DMS114 treated with DMSO at 0.1 percent for 48 hours (cell line): ENCODE measurements at regions not wholly inside any gene's neighbourhood (a gene's known extent, or its start where the extent isn't known, plus 50 kb on each side); places are given as distances from the start of the nearest gene placed in this dataset.

ENCODE experiments used
- DNase-seq: peaks from one replicate; lab custom pipeline; 2025; ENCODE audit not compliant: unreplicated experiment; lab: John Stamatoyannopoulos, UW

DNA sequence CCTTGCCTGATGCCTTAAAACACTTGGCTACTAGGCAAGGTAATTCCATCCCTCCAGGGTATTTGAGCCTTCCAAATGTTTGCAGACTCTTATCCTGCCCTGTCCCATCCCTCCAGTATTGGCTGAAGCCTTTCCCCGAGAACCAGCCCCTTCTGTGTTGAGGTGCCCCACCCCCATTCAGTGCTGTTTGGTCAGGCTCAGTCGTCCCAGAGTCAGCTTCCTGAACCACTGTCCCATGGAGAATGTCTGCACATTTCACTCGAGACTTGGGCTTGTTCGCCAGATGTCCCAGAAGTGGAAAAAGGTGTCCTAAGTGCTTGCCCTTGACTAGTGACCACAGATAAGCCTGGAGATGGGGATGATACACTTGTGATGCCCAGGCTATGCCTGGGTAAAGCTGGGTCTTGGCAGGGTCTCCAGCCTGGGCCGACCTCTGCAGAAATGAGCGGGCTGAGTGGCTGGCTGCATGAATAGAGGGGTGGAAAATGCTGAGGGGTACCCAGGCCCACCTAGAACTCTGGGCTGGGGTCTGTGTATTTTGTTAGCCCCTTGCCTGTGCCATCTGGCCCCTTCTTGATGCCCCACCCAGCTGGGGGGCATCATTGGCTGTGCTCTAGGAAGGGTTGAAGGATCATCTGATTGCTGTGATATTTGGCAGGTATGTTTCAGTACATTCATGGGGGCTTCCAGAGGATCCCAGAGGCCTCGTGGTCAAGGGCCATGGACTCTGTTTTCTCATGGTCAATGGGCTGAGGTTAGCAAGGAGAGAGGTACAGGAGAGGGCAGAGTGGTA, 178.4 kb downstream of the MACROH2A1 start:
- no peak for DNase-seq

DNA sequence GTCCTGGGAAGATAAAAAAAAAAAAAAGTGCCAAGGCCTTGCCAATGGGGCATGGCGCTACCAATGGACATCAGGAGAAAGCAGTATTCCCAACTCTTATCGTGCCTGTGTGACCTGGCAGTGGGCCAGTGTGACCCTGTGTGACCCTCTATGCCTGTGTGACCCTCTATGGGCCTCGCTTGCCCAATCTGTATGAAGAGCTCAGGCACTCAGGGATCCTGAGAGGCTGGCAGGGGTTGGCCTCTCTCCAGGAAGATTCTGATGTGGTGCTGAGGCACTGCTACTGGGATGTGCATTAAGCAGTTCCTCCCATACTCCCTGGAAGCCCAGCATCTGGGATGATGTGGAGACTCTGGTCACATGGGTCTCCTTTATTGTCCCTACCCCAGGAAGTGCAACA, 179.2 kb downstream of the MACROH2A1 start:
- DNase-seq = no peak

DNA sequence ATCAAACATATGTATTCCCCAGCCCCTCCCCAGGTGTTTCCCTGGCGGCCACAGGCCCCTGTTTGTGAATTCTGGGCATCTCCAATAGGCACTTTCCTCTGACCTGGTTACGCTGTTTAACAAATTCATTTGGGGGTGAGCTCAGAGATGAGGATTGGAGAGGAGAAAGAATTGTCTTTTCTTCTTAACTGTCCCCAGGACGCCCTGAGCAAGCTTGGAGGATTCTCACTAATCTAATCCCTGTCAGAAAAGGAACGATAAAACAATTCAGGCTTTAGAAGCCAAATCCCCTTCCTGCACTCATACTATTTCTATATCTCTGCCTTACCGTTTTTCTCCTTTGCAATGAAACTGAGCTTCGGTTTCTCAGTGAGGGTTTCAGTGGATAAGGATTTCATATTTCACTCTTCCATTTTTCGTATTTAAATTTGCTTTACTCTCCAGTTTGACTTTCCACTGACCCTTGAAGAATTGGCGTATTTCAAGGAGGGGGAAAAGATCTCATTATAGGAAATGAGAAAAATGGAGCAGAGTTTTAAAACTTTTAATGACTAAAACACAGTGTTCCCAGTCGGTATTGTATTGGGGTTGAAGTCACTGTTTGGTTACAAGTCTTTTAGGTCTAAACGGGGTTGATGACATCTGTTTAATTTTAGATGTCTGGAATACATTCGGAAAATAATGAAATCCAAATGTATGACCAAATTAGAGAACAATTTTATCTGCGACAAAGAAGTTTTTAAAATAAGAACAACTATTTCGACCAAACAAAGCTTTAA, 180.1 kb downstream of the MACROH2A1 start:
- no peak for DNase-seq

DNA sequence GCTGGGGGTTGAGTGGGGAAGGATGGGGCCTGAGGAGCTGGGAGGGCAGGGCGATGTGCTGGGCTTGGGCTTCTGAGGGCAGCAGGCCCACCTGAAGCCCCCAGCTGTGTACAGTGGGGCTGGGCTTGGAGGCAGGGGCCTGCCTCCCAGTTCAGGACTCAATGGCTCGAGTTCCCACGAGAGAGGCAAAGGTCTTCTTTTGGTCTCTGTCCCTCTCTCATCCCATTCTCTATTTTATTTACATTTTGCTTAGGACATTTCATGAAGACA, 180.6 kb downstream of the MACROH2A1 start:
- DNase-seq = no peak

DNA sequence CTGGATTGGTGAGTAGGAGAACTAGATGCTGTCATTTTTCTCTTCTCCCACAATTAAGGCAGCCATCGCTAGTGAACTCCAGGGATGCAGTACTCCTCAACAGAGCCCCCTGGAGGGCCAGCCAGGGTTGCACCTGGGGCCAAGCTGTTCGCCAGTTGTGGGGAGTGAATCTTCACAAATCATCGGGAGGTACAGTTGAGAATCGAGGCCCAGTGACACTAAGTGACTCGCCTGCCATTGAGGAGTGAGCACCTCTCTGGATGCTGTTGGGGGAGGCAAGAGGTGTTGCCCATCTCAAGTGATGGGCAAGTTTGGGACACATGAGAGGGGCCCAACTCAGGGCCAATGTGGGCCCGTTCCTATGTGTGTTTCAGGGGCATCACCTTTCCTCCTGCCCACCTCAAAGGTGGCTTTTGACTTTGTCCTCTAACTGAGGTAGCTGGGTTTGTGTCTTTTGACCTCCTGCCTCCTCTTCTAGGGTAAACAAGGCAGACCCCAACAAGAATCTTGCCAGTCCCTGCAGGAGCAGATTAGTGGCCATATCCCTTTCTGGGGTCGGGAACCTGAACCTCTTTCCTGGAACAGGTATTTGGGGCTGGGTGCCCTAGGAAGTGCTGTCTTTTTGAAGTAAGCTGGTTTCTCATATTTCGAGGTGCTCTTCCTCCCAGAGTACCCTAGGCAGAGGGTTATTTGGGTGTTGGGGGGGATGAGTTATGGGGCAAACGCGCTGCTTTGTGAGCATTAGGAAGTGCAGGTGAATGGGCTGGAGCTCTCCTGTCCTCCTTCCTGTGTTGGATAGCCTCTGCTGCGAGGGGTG, 181.2 kb downstream of the MACROH2A1 start:
- DNase-seq = no peak

DNA sequence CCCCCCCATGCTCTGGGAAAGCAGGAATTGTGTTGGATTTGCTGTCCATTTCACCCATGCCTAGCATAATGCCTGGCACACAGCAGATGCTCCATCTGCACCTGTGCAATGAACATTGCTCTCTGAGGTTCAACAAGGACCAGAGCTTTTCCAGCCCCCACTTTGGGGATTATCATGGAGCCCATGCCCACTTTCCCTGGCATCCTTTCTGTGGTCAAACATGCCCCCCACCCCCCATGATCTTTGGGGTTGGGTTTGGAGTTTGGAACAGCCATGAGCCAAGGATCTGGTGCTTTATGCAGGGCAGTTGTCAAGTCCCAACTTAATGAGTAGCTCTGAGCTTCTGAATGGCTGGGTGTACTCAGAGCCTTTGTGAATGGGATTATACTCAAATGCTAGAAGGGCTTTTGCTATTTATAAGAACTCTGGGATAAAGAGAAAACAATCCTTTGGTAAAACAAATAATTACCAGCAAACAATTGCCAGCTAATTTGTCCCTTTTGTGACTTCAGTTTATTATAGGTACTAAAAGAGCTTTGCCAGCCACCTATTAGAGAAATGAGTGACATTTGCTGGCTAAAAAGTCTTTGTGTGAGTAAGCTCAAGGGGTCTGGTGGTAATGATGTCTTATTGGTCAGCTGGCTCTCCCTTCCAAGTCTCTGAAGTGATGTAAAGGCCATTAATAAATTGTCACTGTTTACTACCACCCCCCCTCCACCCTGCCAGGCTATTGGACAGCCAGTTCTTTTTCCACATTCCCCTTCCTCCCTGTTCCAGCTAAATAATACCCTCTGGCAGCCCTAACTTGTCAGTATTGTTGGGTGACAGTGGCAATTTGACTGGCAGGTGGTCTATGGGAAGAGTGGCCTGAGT, 182.3 kb downstream of the MACROH2A1 start:
- DNase-seq = no peak

DNA sequence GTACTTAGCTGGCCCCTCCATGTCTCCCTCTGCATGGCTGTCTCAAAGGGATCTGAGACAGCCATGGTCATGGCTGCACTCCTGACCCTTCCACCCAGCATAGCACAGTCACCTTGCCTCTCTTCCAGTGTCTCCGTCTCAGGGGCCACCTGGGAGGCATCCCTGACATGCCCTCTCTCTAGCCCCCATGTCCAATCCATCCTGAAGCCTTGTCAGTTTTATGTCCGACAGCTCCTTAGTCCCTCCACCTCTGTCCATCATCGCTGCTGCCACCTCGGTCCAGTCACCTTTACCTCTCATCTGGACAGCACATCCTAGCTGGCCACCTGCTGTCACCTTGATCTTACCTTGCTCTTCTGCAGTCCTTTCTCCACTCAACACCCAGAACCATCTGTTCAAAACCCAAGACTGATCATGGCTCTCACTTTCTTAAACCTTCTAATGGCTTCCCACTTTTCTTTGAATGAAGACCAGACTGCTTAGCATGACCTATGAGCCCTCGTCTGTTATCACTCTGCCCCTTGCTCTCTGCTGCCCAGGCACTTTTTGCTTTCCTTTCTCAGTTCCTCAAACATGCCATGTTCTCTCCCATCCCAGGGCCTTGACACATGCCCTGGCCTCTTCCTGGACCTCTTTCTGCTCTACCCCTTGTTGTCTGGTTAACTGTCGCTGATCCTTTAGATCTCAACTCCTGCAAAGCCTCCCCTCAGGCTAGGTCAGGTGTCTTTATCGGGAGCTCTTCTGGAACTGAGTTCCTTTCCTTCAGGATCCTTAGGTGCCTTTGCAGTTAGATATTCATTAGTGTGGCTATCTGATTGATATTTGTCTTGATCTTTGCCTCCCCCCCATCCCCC, 181.8 kb upstream of the PITX1 start:
- DNase-seq = no peak

DNA sequence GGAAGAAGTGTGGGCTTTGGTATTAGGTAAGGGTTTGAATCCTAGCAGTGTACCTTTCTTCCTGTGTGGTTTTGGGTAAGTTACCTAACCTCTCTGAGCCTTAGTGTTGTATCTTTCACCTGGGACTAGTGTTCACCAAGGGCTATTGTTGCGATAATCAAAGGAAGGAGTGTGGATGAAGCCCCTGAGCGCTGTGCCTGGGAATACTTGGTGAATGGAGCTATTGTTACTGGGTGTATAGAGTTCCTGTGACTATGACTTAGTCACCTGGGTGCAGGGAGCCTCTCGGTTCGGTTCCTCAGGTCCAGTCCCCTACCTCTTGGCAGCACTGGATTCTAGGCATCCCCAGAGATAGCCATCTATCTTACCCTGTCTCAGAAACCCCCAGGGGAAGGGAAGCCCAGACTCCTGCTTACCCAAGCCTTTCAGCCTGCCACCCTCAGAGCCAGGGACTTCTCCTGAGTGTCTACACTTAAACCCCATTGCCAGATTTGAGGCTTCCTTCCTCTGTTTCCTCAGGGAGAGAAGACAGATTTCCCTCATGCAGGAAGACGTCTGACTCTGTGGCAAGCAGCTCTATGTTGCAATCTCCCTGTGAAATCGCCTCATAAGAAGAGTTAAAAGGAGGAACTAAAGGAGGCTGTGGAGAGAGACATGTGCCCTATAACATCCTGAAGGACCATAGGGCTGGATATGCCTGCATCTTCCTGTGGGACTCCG, 181.0 kb upstream of the PITX1 start:
- DNase-seq = no peak

DNA sequence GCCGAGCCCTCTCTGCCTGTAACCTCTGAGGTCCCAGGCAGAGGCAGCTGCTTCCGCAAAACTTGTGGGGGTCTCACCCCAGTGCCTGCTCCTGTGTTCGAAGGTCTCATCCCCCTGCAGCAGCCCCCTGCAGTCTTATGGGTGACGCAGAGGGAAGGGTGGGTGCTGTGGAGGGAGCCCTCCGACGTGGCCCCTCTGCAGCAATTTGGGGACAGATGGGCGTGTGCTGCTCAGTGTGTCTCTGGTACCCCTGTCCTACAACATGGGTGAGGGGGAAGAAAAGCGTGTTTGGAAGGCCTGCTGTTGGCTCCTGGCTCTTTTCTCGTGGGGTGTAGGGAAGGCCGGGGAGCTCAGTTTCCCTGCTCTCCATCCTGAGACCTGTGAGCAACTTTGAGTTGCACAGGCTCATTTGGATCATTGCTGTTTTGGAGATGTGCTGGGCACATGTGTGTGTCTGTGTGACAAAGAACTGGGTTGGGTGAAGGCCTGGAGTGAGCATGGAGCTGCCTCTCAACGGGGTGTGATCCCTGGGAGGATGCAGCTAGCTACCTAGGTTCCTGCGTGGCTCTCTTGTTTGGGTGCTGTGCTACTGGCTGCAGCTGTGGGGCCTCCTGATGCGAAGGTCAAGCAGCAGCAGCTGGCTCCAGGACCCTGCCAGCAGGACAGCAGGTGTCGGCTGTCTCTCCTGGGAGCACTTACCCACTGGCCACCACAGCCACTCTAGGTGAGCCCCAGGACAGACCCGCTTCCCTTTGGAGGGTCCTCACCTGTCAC, 179.6 kb upstream of the PITX1 start:
- no peak for DNase-seq

DNA sequence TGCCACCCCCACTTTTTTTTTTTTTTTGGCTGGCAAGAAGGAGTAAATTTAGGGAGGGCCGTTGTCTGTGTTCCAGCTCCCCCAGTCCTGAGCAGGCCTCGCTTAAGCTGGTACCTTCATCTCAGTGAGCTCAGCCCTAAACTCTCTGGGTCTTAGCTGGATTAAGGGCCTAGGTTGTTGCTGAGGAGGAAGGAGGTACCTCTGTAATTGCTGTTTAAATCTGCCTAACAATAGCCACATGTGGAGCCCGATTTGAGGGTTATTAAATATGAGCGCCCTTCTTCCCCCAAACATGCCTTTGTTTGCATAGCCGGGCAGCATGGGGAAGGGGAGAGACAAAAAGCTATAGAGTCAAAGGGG, 179.0 kb upstream of the PITX1 start:
- DNase-seq = no peak

DNA sequence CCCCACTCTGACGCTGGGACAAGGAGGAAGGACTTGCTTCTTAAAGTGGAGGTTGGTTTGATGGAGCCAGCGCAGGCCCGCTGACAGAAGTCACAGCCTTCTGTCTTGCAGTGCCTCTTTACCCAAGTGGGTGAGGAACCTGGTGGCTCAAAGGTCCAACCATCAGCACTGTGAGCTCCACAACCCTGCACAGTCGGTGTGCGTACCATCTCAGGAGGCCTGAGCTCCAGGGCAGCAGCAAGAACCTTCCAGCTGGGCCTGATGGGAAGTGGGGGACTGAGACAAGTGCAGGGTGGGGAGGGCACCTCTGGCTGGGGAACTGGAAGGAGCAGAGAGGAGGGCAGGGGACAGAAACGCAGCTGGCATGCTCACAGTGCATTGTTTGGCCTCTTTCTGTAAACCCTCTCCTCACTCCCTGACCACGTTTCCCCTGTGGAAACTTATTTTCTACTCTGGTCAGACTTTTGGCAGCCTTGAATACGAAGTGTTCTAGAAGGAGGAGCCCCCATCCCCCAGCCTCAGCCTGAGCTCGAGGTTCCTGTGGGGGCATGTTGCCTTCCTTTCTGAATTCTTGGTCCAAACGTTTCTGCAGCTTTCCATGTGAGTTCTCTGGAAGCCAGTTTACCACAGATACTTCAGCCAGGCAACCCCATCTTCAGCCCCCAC, 178.5 kb upstream of the PITX1 start:
- no peak for DNase-seq

DNA sequence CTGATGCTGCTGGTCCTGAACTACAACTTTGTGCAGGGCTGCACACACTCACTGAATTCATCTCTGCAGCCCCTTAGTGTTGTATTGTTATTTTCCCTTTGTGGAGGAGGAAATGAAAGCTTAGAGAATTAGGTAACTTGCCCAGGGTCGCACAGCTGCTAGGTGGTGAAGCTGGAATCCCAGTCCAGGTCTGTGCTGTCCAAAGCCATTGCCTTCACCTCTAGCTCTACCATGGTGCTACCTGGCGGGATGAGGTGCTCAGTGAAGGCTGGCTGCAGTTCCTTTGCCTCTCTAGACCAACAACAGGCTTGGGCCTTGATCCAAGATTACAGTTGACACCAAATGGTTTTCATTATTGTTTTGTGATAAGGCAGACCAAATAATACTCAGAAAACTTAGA, 177.8 kb upstream of the PITX1 start:
- DNase-seq = no peak

DNA sequence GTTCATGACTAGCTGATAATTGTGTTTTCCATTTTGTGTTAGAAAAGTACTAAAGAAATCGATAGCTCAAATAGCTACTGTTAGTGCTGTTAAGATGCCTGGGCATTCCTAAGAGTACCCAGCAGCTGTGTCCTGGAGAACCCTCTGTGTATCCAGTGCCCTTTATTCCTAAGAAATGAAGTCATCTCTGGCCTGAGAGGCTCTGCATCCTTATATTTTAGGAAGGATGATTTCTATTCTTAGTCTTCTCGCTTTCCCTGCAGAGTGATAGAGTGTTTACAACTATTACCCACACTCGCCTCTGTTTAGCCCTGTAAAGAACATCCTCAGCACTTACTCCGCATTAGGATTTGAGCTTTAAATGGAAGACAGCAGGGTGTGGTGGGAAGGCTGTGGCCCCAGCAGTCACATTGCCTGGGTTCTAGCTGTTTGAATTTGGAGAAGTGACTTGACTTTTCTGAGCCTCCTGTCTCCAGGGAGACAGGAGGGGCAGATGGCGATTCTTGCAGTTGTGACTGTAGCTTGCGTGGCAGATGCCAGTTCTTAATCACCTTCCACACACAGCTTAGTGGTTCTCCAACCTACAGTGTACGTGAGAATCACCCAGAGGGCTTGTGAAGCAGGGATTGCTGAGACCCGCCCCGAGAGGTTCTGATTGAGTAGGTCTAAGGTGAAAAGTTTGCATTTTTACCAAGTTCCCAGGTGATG, 177.2 kb upstream of the PITX1 start:
- DNase-seq = no peak

DNA sequence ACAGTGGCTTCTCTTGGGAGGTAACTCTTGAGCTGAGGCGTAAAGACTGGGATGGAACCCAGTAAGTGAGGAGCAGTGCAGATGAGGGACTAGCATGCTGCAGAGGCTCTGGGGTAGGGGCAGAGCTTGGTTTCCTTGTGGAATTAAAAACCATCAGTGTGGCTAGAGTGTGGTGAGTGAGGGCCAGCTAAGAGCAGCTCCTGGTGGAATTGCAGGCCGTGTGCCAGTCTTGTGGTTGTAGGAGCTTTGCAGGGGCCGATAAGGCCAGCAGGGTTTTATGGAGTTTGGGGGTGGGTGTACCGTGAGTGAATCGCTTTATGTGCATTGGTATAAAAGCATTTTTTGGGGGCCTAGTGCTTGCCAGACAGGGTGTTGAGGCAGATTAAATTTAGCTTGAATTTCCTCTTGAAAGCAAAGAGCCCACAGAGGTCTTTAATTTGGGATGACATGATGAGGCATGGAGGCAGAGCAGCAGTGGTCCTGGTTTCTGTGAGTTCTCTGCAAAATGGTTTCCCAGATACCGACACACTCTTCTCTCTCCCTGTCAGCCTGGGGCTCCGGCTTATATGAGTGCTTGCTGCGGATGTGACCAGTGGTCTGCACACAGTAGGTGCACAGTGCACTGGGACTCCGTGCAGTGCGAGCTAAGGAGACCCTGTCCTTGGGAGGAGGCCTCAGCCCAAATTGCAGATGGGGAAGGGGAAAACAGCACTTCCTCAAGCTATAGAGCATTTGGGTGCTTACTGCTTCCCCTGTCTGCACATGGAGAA, 176.4 kb upstream of the PITX1 start:
- no peak for DNase-seq

DNA sequence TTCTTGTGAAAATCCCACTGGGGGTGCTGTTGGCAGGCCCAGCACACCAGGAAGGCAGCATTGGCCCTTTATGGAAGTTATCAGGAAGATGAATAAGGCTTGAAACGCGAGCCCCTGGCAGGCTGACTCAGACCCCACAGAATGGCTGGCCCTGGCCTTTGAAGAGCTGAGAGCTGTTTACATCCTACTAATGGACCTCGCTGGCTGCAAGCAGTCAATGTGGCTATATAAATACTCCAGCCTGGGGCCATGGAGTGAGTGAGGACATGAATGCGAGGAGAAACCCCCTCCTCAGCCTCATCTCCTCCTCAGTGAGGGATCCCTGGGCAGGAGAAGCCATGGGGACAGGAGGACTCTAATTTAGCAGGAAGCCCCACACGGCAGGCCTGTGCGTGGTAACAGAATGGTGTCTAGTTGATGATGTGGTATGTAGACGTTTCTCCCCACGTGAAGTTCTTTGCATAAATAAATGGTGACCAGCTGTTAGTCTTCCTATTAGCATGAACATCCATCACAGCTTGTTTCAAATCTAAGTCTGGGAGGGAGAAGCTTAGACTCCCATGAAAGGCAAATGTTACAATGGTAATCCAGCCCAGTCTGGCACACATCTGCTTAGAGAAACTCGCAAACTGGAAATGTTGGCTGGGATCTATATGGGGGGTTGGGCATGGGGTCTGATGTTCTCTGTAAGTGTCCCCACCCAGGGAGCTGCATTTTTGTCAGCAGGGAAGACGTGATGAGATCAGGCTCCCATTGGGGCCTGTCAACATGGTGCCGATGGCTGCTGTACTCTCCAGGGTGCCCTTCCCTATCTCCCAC, 175.1 kb upstream of the PITX1 start:
- no peak for DNase-seq

DNA sequence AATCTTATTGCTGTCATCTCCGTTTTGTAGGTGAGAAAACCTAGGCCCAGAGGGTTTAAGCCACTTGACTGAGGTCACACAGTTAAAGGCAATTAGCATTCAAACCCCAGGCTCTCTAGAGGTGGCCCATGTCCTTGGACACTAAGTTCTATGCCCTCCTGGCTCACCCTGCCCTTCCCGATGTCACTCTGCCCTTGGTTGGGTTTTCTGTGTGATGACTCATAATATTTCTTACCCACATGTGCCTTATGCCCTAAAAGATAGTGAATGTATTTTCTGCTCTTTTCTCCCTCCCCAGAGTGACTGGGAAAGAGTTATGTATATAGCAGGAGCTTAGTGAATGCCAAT, 174.5 kb upstream of the PITX1 start:
- DNase-seq = no peak
